Testis (tissue), 2 donors: ENCODE measurements at regions not wholly inside any gene's neighbourhood (a gene's known extent, or its start where the extent isn't known, plus 50 kb on each side); places are given as distances from the start of the nearest gene placed in this dataset.
"Not testable (repeated sequence)": the region's sequence is repeated elsewhere in the genome, so short reads cannot be mapped to it uniquely, and the experiment has no call there.

Experiments
- DNase-seq: peaks from one replicate; pipeline ENCODE4 v3.0.0-alpha.2; 2019
- H3K27ac ChIP-seq, 2 donors: fragments of 200-600 bp; sonication (generic); one replicate each; pipeline ENCODE4 v1.5.1; 2019
- H3K27me3 ChIP-seq: fragments of 200-600 bp; sonication (generic); one replicate; pipeline ENCODE4 v1.5.1; 2019
- H3K36me3 ChIP-seq: fragments of 200-600 bp; sonication (generic); one replicate; pipeline ENCODE4 v1.5.1; 2017; ENCODE audit warnings: low read depth; ENCODE audit errors: missing control alignments
- H3K4me1 ChIP-seq: fragments of 200-600 bp; sonication (generic); one replicate; pipeline ENCODE4 v1.5.1; 2019
- H3K4me3 ChIP-seq, 2 donors: fragments of 200-600 bp; sonication (generic); one replicate each; pipeline ENCODE4 v1.5.1; 2017 to 2019
- H3K9me3 ChIP-seq: fragments of 200-600 bp; sonication (generic); one replicate; pipeline ENCODE4 v1.5.1; 2017
- CTCF ChIP-seq, 3 experiments: fragments of 450-650 bp in 2 of 3; fragments of 200-600 bp in 1 of 3; sonication (generic) in 1 of 3; IDR thresholded peaks; one replicate each; pipeline ENCODE4 v1.5.1; 2016 to 2019; ENCODE audit warnings: antibody characterized with exemption in 3 of 3, mild to moderate bottlenecking in 2 of 3, moderate library complexity in 1 of 3
- POLR2A ChIP-seq: fragments of 450-650 bp; IDR thresholded peaks from one replicate; pipeline ENCODE4 v1.6.1; 2017; ENCODE audit warnings: antibody characterized with exemption, mild to moderate bottlenecking, moderate library complexity
- WGBS, 2 donors: methylation state at CpG; one replicate each; pipeline ENCODE4 v1.1.5; 2018; 5-methylcytosine and 5-hydroxymethylcytosine counted together
- intact Hi-C: fragments of 100-400 bp; cut with DNase I; formaldehyde crosslinking; loops from one replicate; pipeline ENCODE4 v1.15.1; 2023; ENCODE audit warnings: low total_unique reads

GRCh38 chr20:29763821-29764511 lies 1493.5 kb upstream of the DEFB115 start:
- H3K27ac ChIP-seq, result no peak overlapping the region
- 22% methylated on average over 13 to 29 of the region's 29 CpGs for WGBS, 2 donors

GRCh38 chr20:29764922-29765610 lies 1492.4 kb upstream of the DEFB115 start:
- H3K4me3 ChIP-seq, H3K27ac ChIP-seq, H3K9me3 ChIP-seq, H3K27me3 ChIP-seq, intact Hi-C loops, H3K36me3 ChIP-seq, H3K4me1 ChIP-seq: not testable (repeated sequence)
- DNase-seq, result peak; percentile 48
- WGBS, 2 donors, result 11 to 23% methylated on average over 15 to 25 of the region's 25 CpGs
- peak in 2 of 3 experiments; percentile 7 to 45 for TF ChIP-seq CTCF (IDR thresholded peaks at IDR 0.05)

More at GRCh38 chr20:29763821-29764511, 1493.5 kb upstream of the DEFB115 start:
- Histone ChIP-seq H3K9me3 (no peaks in the 10 kb centered on the region), H3K4me1 (no peaks in the 10 kb centered on the region), H3K4me3 (no peak overlapping the region), H3K36me3 (no peaks in the 10 kb centered on the region), H3K27me3 (no peaks in the 10 kb centered on the region)
- intact Hi-C loops, result no loop called here
- TF ChIP-seq CTCF (IDR thresholded peaks at IDR 0.05), result no peak
- DNase-seq, result no peak

GRCh38 chr20:29778033-29778432 lies 1479.4 kb upstream of the DEFB115 start:
- DNase-seq, H3K4me3 ChIP-seq, intact Hi-C loops, H3K27ac ChIP-seq, H3K36me3 ChIP-seq, H3K27me3 ChIP-seq, H3K4me1 ChIP-seq, H3K9me3 ChIP-seq: not testable (repeated sequence)
- WGBS, 2 donors, result 25 to 43% methylated on average over 2 of the region's 2 CpGs

GRCh38 chr20:29781217-29781616 lies 1476.2 kb upstream of the DEFB115 start:
- WGBS, 2 donors, result 40 to 63% methylated on average over 7 of the region's 7 CpGs
- intact Hi-C loops, H3K9me3 ChIP-seq: not testable (repeated sequence)

GRCh38 chr20:29781891-29782290 lies 1475.6 kb upstream of the DEFB115 start:
- H3K27me3 ChIP-seq, H3K4me1 ChIP-seq, H3K9me3 ChIP-seq, H3K4me3 ChIP-seq, DNase-seq, H3K27ac ChIP-seq, intact Hi-C loops, H3K36me3 ChIP-seq: not testable (repeated sequence)
- 57 to 69% methylated on average over 8 of the region's 8 CpGs for WGBS, 2 donors

More at GRCh38 chr20:29781217-29781616, 1476.2 kb upstream of the DEFB115 start:
- H3K4me3 ChIP-seq, H3K27me3 ChIP-seq, H3K27ac ChIP-seq, H3K4me1 ChIP-seq, DNase-seq, H3K36me3 ChIP-seq: not testable (repeated sequence)

- H3K27me3 ChIP-seq, DNase-seq, H3K4me3 ChIP-seq, H3K9me3 ChIP-seq, H3K27ac ChIP-seq, H3K4me1 ChIP-seq, H3K36me3 ChIP-seq, intact Hi-C loops: not testable (repeated sequence)
- WGBS, 2 donors, result 63 to 77% methylated on average over 16 of the region's 16 CpGs
Measured at GRCh38 chr20:29787456-29787855, 1470.0 kb upstream of the DEFB115 start.

- intact Hi-C loops, result no loop called here
- H3K36me3 ChIP-seq, result no peaks in the 10 kb centered on the region
- no peak for DNase-seq
- no peak overlapping the region for H3K27ac ChIP-seq
- H3K4me3 ChIP-seq, result no peak overlapping the region
- H3K27me3 ChIP-seq, result no peaks in the 10 kb centered on the region
- H3K9me3 ChIP-seq, result no peaks in the 10 kb centered on the region
- TF ChIP-seq CTCF (IDR thresholded peaks at IDR 0.05), result no peak
- TF ChIP-seq POLR2A, result no peak
- no peaks in the 10 kb centered on the region for H3K4me1 ChIP-seq
Measured at GRCh38 chr20:29790510-29790909, 1467.0 kb upstream of the DEFB115 start.

- H3K4me1 ChIP-seq, intact Hi-C loops, H3K27me3 ChIP-seq, H3K27ac ChIP-seq, H3K36me3 ChIP-seq, H3K9me3 ChIP-seq, DNase-seq, H3K4me3 ChIP-seq: not testable (repeated sequence)
- 29 to 40% methylated on average over 4 of the region's 4 CpGs for WGBS, 2 donors
Measured at GRCh38 chr20:29831508-29831907, 1426.0 kb upstream of the DEFB115 start.

- H3K27me3 ChIP-seq, intact Hi-C loops, H3K36me3 ChIP-seq, H3K27ac ChIP-seq, H3K4me3 ChIP-seq, H3K9me3 ChIP-seq, H3K4me1 ChIP-seq, DNase-seq: not testable (repeated sequence)
- WGBS, 2 donors, result 50 to 56% methylated on average over 6 of the region's 6 CpGs
Measured at GRCh38 chr20:29868014-29868413, 1389.5 kb upstream of the DEFB115 start.
